GM21529 (cell line): ENCODE measurements at regions not wholly inside any gene's neighbourhood (a gene's known extent, or its start where the extent isn't known, plus 50 kb on each side); places are given as distances from the start of the nearest gene placed in this dataset.

Source experiments
- ATAC-seq: cut with Tn5 transposase; IDR thresholded peaks from one replicate; pipeline ENCODE4 v1.9.1; 2021; ENCODE audit not compliant: unreplicated experiment

- no peak for ATAC-seq
These were observed 135.7 kb upstream of the ZNF648 start for GRCh38 chr1:182196897-182197870.

- ATAC-seq = no peak
These were observed 134.2 kb upstream of the ZNF648 start for GRCh38 chr1:182195733-182196132.

- ATAC-seq = no peak
These were observed 132.5 kb upstream of the ZNF648 start for GRCh38 chr1:182193908-182194550.

- no peak for ATAC-seq
These were observed 131.5 kb upstream of the ZNF648 start for GRCh38 chr1:182192966-182193365.

GRCh38 chr1:182192215-182192614 is 130.7 kb upstream of the ZNF648 start:
- ATAC-seq = no peak

GRCh38 chr1:182191381-182192115 is 130.0 kb upstream of the ZNF648 start:
- no peak for ATAC-seq

GRCh38 chr1:182189535-182190066 is 128.1 kb upstream of the ZNF648 start:
- ATAC-seq = no peak

- no peak for ATAC-seq
These were observed 125.2 kb upstream of the ZNF648 start for GRCh38 chr1:182186757-182187146.

GRCh38 chr1:182185842-182186756 is 124.6 kb upstream of the ZNF648 start:
- ATAC-seq = no peak

GRCh38 chr1:182185136-182185535 is 123.6 kb upstream of the ZNF648 start:
- no peak for ATAC-seq

- no peak for ATAC-seq
These were observed 122.1 kb upstream of the ZNF648 start for GRCh38 chr1:182183606-182184005.

GRCh38 chr1:182182311-182182710 is 120.8 kb upstream of the ZNF648 start:
- ATAC-seq = no peak

- ATAC-seq = no peak
These were observed 119.7 kb upstream of the ZNF648 start for GRCh38 chr1:182181167-182181572.

- no peak for ATAC-seq
These were observed 113.9 kb upstream of the ZNF648 start for GRCh38 chr1:182175361-182175931.

- no peak for ATAC-seq
These were observed 113.0 kb upstream of the ZNF648 start for GRCh38 chr1:182174513-182174855.

GRCh38 chr1:182173808-182174512 is 112.4 kb upstream of the ZNF648 start:
- ATAC-seq = no peak

- no peak for ATAC-seq
These were observed 111.2 kb upstream of the ZNF648 start for GRCh38 chr1:182172699-182173098.

- ATAC-seq = no peak
These were observed 109.5 kb upstream of the ZNF648 start for GRCh38 chr1:182170891-182171461.

GRCh38 chr1:182169203-182169602 is 107.7 kb upstream of the ZNF648 start:
- no peak for ATAC-seq
